Testis (tissue), 2 donors: ENCODE measurements at regions not wholly inside any gene's neighbourhood (a gene's known extent, or its start where the extent isn't known, plus 50 kb on each side); places are given as distances from the start of the nearest gene placed in this dataset.

Source experiments
- DNase-seq: peaks from one replicate; pipeline ENCODE4 v3.0.0-alpha.2; 2019
- H3K27ac ChIP-seq, 2 donors: fragments of 200-600 bp; sonication (generic); one replicate each; pipeline ENCODE4 v1.5.1; 2019
- H3K27me3 ChIP-seq: fragments of 200-600 bp; sonication (generic); one replicate; pipeline ENCODE4 v1.5.1; 2019
- H3K36me3 ChIP-seq: fragments of 200-600 bp; sonication (generic); one replicate; pipeline ENCODE4 v1.5.1; 2017; ENCODE audit warnings: low read depth; ENCODE audit errors: missing control alignments
- H3K4me1 ChIP-seq: fragments of 200-600 bp; sonication (generic); one replicate; pipeline ENCODE4 v1.5.1; 2019
- H3K4me3 ChIP-seq, 2 donors: fragments of 200-600 bp; sonication (generic); one replicate each; pipeline ENCODE4 v1.5.1; 2017 to 2019
- H3K9me3 ChIP-seq: fragments of 200-600 bp; sonication (generic); one replicate; pipeline ENCODE4 v1.5.1; 2017
- POLR2A ChIP-seq: fragments of 450-650 bp; IDR thresholded peaks from one replicate; pipeline ENCODE4 v1.6.1; 2017; ENCODE audit warnings: antibody characterized with exemption, mild to moderate bottlenecking, moderate library complexity
- WGBS, 2 donors: methylation state at CpG; one replicate each; pipeline ENCODE4 v1.1.5; 2018; 5-methylcytosine and 5-hydroxymethylcytosine counted together
- intact Hi-C: fragments of 100-400 bp; cut with DNase I; formaldehyde crosslinking; loops from one replicate; pipeline ENCODE4 v1.15.1; 2023; ENCODE audit warnings: low total_unique reads
- microRNA counts, 2 donors: library from miRNA; unstranded; fragments of <30 nt; microRNA quantifications; one replicate each; lab custom pipeline; 2016
- microRNA-seq, 2 donors: library from miRNA; unstranded; fragments of <30 nt; microRNA quantifications; one replicate each; pipeline ENCODE4, GENCODE V29; 2016; ENCODE audit warnings: borderline number of aligned reads in 2 of 2, borderline replicate concordance in 1 of 2
- small RNA-seq, 2 donors: library from RNA; depleted of rRNA; stranded (forward); fragments of <200 nt; gene quantifications; one replicate each; pipeline ENCODE3, GENCODE V24; 2016
- TF ChIP-seq, protein P1 (sequence below), 3 experiments: fragments of 450-650 bp in 2 of 3; fragments of 200-600 bp in 1 of 3; sonication (generic) in 1 of 3; IDR thresholded peaks; one replicate each; pipeline ENCODE4 v1.5.1; 2016 to 2019; ENCODE audit warnings: antibody characterized with exemption in 3 of 3, mild to moderate bottlenecking in 2 of 3, moderate library complexity in 1 of 3

DNA sequence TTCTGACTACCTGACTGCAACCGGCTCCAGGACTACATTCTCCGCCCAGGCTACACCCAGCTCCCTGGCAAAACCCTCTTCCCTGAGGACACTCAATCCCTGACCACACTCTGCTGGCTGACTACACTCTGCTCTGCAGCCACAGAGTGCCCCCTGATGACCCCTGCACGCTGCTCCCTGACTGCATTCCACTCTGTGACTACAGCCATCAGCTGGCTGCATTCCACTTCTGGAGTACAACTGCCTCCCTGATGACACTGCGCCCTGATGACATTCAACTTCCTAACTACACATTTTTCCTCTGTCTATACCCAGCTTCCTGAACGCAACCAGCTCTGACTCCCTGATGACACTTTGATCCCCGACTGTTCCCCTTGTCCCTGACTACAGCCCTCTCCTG lies 71.3 kb upstream of the NRXN1 start:
- Histone ChIP-seq H3K4me3 (no peak overlapping the region), H3K27ac (no peak overlapping the region)
- no peak for DNase-seq

DNA sequence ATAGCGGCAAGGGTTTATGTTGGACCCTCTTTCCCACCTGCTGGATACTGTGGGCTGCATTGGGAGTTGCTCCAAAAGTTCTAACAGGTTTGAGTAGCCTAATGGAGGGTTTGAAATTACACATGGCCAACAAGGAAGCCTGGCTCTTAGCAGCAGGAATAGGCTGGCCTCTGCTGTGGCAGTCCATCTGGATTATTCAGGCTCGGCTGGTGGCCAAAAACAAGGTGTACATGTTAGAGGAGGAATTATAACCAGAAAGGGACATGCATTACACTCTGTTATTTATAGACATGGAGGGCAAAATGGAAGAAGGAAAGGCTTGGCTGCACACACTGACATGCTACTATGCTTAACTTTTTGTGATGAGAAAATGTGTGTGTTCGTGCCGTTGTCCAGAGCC lies 61.1 kb upstream of the NRXN1 start:
- no peaks in the 10 kb centered on the region for H3K4me1 ChIP-seq
- TF ChIP-seq, protein P1, sequence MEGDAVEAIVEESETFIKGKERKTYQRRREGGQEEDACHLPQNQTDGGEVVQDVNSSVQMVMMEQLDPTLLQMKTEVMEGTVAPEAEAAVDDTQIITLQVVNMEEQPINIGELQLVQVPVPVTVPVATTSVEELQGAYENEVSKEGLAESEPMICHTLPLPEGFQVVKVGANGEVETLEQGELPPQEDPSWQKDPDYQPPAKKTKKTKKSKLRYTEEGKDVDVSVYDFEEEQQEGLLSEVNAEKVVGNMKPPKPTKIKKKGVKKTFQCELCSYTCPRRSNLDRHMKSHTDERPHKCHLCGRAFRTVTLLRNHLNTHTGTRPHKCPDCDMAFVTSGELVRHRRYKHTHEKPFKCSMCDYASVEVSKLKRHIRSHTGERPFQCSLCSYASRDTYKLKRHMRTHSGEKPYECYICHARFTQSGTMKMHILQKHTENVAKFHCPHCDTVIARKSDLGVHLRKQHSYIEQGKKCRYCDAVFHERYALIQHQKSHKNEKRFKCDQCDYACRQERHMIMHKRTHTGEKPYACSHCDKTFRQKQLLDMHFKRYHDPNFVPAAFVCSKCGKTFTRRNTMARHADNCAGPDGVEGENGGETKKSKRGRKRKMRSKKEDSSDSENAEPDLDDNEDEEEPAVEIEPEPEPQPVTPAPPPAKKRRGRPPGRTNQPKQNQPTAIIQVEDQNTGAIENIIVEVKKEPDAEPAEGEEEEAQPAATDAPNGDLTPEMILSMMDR (IDR thresholded peaks at IDR 0.05): no peak
- TF ChIP-seq POLR2A: no peak
- intact Hi-C loops: no loop called here
- no peaks in the 10 kb centered on the region for H3K27me3 ChIP-seq
- WGBS, 2 donors: 82 to 90% methylated on average over 4 of the region's 4 CpGs
- H3K4me3 ChIP-seq: no peak overlapping the region
- DNase-seq: no peak
- no peaks in the 10 kb centered on the region for H3K36me3 ChIP-seq
- no peak overlapping the region for H3K27ac ChIP-seq
- no peaks in the 10 kb centered on the region for H3K9me3 ChIP-seq

More for the DNA sequence above, 71.3 kb upstream of the NRXN1 start:
- Histone ChIP-seq H3K36me3 (no peaks in the 10 kb centered on the region), H3K4me1 (no peaks in the 10 kb centered on the region), H3K27me3 (no peaks in the 10 kb centered on the region), H3K9me3 (no peaks in the 10 kb centered on the region)
- intact Hi-C loops: no loop called here
- no peak for TF ChIP-seq POLR2A
- TF ChIP-seq, protein P1 (IDR thresholded peaks at IDR 0.05): no peak
- 61 to 70% methylated on average over 6 of the region's 6 CpGs for WGBS, 2 donors

DNA sequence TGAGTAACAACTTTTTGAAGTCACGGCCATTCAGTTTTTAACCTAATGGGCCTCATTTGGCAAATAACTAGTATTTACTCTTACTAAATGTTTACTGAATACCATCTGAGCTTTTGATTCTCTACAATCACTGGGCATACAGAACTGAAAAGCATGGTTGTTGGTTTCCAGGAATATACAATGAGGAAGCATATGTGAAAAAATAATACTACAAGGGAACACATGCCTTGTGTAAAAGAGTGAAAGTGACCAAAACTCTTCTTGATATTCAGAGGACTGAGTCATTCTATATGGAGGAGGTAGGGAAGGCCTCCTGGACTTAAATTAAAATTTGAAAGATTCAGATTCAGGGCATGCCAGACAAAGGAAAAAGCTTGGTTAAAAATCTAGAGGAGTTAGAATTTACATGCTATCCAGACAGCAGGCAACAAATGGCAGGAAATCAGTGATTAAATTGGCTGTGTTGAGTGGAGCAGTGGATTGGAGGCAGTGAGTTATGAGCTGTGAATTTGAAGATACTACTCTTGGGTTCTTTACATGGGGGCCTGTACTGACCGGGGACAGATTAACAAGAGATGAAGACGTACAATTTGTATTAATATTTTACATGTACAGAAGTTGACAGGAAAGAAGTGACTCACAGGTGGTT lies 53.6 kb upstream of the NRXN1 start:
- Histone ChIP-seq H3K4me1 (no peaks in the 10 kb centered on the region), H3K36me3 (no peaks in the 10 kb centered on the region), H3K9me3 (no peaks in the 10 kb centered on the region), H3K27me3 (no peaks in the 10 kb centered on the region), H3K4me3 (no peak overlapping the region), H3K27ac (no peak overlapping the region)
- intact Hi-C loops: no loop called here
- TF ChIP-seq, protein P1 (IDR thresholded peaks at IDR 0.05): no peak
- TF ChIP-seq POLR2A: no peak
- WGBS, 2 donors: 85 to 92% methylated on average over 3 of the region's 3 CpGs
- no peak for DNase-seq

DNA sequence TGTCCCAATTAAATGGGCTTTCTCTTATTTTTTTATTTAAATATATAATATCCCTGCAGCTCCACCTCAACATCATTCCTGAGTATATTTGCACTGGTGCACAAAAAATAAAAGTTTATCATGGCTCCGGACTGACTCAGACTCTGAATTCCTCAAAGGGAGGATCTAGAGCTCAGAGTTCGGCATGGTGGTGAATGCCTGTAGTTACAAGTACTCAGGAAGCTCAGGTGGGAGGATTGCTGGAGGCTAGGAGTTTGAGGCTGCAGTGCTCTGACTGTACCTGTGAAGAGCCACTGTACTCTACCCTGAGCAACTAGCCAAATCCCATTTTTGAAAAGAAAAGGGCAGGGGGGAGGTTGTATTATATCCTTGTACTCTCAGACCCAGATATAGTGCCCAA lies 52.8 kb upstream of the NRXN1 start:
- intact Hi-C loops: no loop called here
- WGBS, 2 donors: 88 to 89% methylated on average over 2 of the region's 2 CpGs

More for the DNA sequence above, 52.8 kb upstream of the NRXN1 start:
- no peaks in the 10 kb centered on the region for H3K36me3 ChIP-seq
- H3K4me1 ChIP-seq: no peaks in the 10 kb centered on the region
- no peaks in the 10 kb centered on the region for H3K27me3 ChIP-seq
- H3K4me3 ChIP-seq: no peak overlapping the region
- no peaks in the 10 kb centered on the region for H3K9me3 ChIP-seq
- no peak for DNase-seq
- TF ChIP-seq, protein P1 (IDR thresholded peaks at IDR 0.05): no peak
- TF ChIP-seq POLR2A: no peak
- no peak overlapping the region for H3K27ac ChIP-seq

MicroRNAs encoded in the stretch of these regions (microRNA counts, 767-probe panel; counts per million panel counts)
- microRNA hsa-miR-4431 (lab: Ali Mortazavi, UCI): 0 to 152 counts per million in 2 donors

Small RNAs in the stretch of these regions (microRNA-seq; reads per million reads assigned to microRNA genes)
- gene MIR4431: 0 reads per million in 2 donors

Small RNAs in the stretch of these regions (small RNA-seq; reads per million reads assigned to genes)
- 0 reads per million in 2 donors for gene AC010967.3
- gene AC069157.1: 0 to 0.09 reads per million in 2 donors
- gene AC097463.2: 0 reads per million in 2 donors
- 0 reads per million in 2 donors for gene CRYGGP
- 0 reads per million in 2 donors for gene MIR4431
- gene RF00019: 0 reads per million in 2 donors
- gene RF00424: 0 reads per million in 2 donors
- 0 reads per million in 2 donors for gene RNU6-997P
